SK-N-SH (cell line): ENCODE measurements at regions not wholly inside any gene's neighbourhood (a gene's known extent, or its start where the extent isn't known, plus 50 kb on each side); places are given as distances from the start of the nearest gene placed in this dataset.

Experiments
- CTCF ChIA-PET: fragments of 300-600, 350-600 bp; formaldehyde crosslinking; extraction: SDS; loops from one replicate; lab custom pipeline; 2021; lab: Yijun Ruan, JAX
- POLR2A ChIA-PET: fragments of 350-600 bp; sonication (Branson Sonifier 250); formaldehyde crosslinking; extraction: SDS; loops from one replicate; lab custom pipeline; 2020; ENCODE audit warnings: antibody characterized with exemption, inconsistent platforms; lab: Yijun Ruan, JAX
- DNase-seq: peaks from one replicate; pipeline ENCODE4 v3.0.0; 2012
- H2AFZ ChIP-seq: fragments of 200-600 bp; sonication (generic); 2 replicates; pipeline ENCODE4 v1.8.1; 2016; ENCODE audit warnings: antibody characterized with exemption, mild to moderate bottlenecking, low read depth
- H3F3A ChIP-seq: fragments of 200-600 bp; sonication (generic); replicated peaks from 2 replicates; pipeline ENCODE3; 2016; ENCODE audit warnings: antibody characterized with exemption, mild to moderate bottlenecking; ENCODE audit not compliant: insufficient read depth
- H3K27ac ChIP-seq, 2 experiments: fragments of 200-500 bp in 1 of 2; fragments of 200-600 bp in 1 of 2; sonication (Bioruptor generic) in 1 of 2; sonication (generic), shearing (Covaris generic) in 1 of 2; 2 replicates each; pipeline versions ENCODE4 v1.5.1 to v1.6.1; 2014 to 2016; ENCODE audit warnings: low read depth in 2 of 2, inconsistent platforms in 1 of 2, low read length in 1 of 2, mild to moderate bottlenecking in 1 of 2, mixed read lengths in 1 of 2
- H3K27me3 ChIP-seq: fragments of 200-600 bp; sonication (generic), shearing (Covaris generic); 2 replicates; pipeline ENCODE4 v1.6.1; 2016; ENCODE audit warnings: mixed run types; ENCODE audit not compliant: insufficient read depth
- H3K36me3 ChIP-seq, 2 experiments: fragments of 200-500 bp in 1 of 2; fragments of 200-600 bp in 1 of 2; sonication (Bioruptor generic) in 1 of 2; sonication (generic) in 1 of 2; replicated peaks in 1 of 2; 2 replicates each; pipeline versions ENCODE3 to v1.5.1; 2014 to 2016; ENCODE audit warnings: low read length in 1 of 2, mild to moderate bottlenecking in 1 of 2; ENCODE audit not compliant: insufficient read depth in 2 of 2, control insufficient read depth in 1 of 2
- H3K4me1 ChIP-seq, 2 experiments: fragments of 200-500 bp in 1 of 2; fragments of 200-600 bp in 1 of 2; sonication (Bioruptor generic) in 1 of 2; sonication (generic), shearing (Covaris generic) in 1 of 2; 2 replicates each; pipeline versions ENCODE4 v1.5.1 to v1.6.1; 2014 to 2016; ENCODE audit warnings: low read depth in 1 of 2, low read length in 1 of 2, mixed run types in 1 of 2; ENCODE audit not compliant: insufficient read depth in 2 of 2, control insufficient read depth in 1 of 2
- H3K4me2 ChIP-seq: fragments of 200-600 bp; sonication (generic), shearing (Covaris generic); 2 replicates; pipeline ENCODE4 v1.6.1; 2017; ENCODE audit warnings: mixed run types
- H3K4me3 ChIP-seq, 2 experiments: fragments of 200-500 bp in 1 of 2; fragments of 200-600 bp in 1 of 2; sonication (Bioruptor generic) in 1 of 2; sonication (generic), shearing (Covaris generic) in 1 of 2; 2 replicates each; pipeline versions ENCODE4 v1.5.1 to v1.8.1; 2014 to 2016; ENCODE audit warnings: low read depth in 2 of 2, inconsistent platforms in 1 of 2, low read length in 1 of 2, mild to moderate bottlenecking in 1 of 2, mixed read lengths in 1 of 2, moderate library complexity in 1 of 2
- H3K79me2 ChIP-seq: fragments of 200-600 bp; sonication (generic); 2 replicates; pipeline ENCODE4 v1.8.1; 2017; ENCODE audit warnings: mild to moderate bottlenecking; ENCODE audit not compliant: insufficient read depth
- H3K9ac ChIP-seq: fragments of 200-600 bp; sonication (generic); 2 replicates; pipeline ENCODE4 v1.6.1; 2017; ENCODE audit warnings: mixed run types
- H3K9me2 ChIP-seq: fragments of 200-600 bp; sonication (generic); 2 replicates; pipeline ENCODE4 v1.6.1; 2017; ENCODE audit warnings: mixed run types
- H3K9me3 ChIP-seq: fragments of 200-600 bp; sonication (generic); 2 replicates; pipeline ENCODE4 v1.6.1; 2017; ENCODE audit warnings: mixed run types, mild to moderate bottlenecking, moderate library complexity
- H4K20me1 ChIP-seq: fragments of 200-600 bp; sonication (generic); 2 replicates; pipeline ENCODE4 v1.6.1; 2017; ENCODE audit warnings: mild to moderate bottlenecking, mixed run types; ENCODE audit not compliant: insufficient read depth
- CHD2 ChIP-seq: fragments of 150-350 bp; IDR thresholded peaks from 2 replicates; pipeline ENCODE4 v1.6.1; 2018; ENCODE audit warnings: low read length; ENCODE audit not compliant: partially characterized antibody
- FOSL2 ChIP-seq: IDR thresholded peaks from 2 replicates; pipeline ENCODE4 v1.4.0; 2012; ENCODE audit warnings: low read depth, mild to moderate bottlenecking, moderate library complexity, borderline replicate concordance
- FOXM1 ChIP-seq: IDR thresholded peaks from 2 replicates; pipeline ENCODE4 v1.4.0; 2012; ENCODE audit warnings: low read depth, mild to moderate bottlenecking
- JUND ChIP-seq: IDR thresholded peaks from 2 replicates; pipeline ENCODE4 v1.4.0; 2012
- PBX3 ChIP-seq: IDR thresholded peaks from 2 replicates; pipeline ENCODE4; 2012
- RAD21 ChIP-seq: IDR thresholded peaks from 2 replicates; pipeline ENCODE4 v1.6.1; 2012; ENCODE audit warnings: mild to moderate bottlenecking, low read length
- RXRA ChIP-seq: IDR thresholded peaks from 2 replicates; pipeline ENCODE4 v1.4.0; 2012; ENCODE audit warnings: low read depth, mild to moderate bottlenecking, borderline replicate concordance
- SMC3 ChIP-seq: IDR thresholded peaks from 2 replicates; pipeline ENCODE4 v1.6.1; 2012; ENCODE audit warnings: low read depth, low read length, improper control_type of control experiment
- USF1 ChIP-seq: IDR thresholded peaks from 2 replicates; pipeline ENCODE4 v1.4.0; 2012; ENCODE audit warnings: low read depth, borderline replicate concordance
- USF2 ChIP-seq: fragments of 150-350 bp; IDR thresholded peaks from 2 replicates; pipeline ENCODE4 v1.6.1; 2017; ENCODE audit warnings: antibody characterized with exemption, low read length, low read depth, borderline replicate concordance
- WGBS: methylation state at CpG from one replicate; pipeline ENCODE4 v1.1.6; 2017; ENCODE audit warnings: low lambda C conversion rate; 5-methylcytosine and 5-hydroxymethylcytosine counted together
- TF ChIP-seq, protein P1 (sequence below): IDR thresholded peaks from 2 replicates; pipeline ENCODE4 v1.4.0; 2012; ENCODE audit warnings: low read depth, borderline replicate concordance
- TF ChIP-seq, protein P2 (sequence below): IDR thresholded peaks from 2 replicates; pipeline ENCODE4 v1.4.0; 2012; ENCODE audit warnings: low read depth

- Histone ChIP-seq H3F3A (no peaks in the 10 kb centered on the region), H4K20me1 (no peaks in the 10 kb centered on the region), H3K27ac (no peak overlapping the region), H3K4me1 (no peaks in the 10 kb centered on the region), H3K79me2 (no peaks in the 10 kb centered on the region), H3K9ac (no peak overlapping the region)
- 0% methylated on average over 1 of the region's 1 CpG for WGBS
- POLR2A ChIA-PET, result no interaction called here
- TF ChIP-seq RAD21, result no peak
- TF ChIP-seq RXRA, result no peak
- TF ChIP-seq CHD2, result no peak
- TF ChIP-seq JUND, result no peak
- TF ChIP-seq, protein P1, sequence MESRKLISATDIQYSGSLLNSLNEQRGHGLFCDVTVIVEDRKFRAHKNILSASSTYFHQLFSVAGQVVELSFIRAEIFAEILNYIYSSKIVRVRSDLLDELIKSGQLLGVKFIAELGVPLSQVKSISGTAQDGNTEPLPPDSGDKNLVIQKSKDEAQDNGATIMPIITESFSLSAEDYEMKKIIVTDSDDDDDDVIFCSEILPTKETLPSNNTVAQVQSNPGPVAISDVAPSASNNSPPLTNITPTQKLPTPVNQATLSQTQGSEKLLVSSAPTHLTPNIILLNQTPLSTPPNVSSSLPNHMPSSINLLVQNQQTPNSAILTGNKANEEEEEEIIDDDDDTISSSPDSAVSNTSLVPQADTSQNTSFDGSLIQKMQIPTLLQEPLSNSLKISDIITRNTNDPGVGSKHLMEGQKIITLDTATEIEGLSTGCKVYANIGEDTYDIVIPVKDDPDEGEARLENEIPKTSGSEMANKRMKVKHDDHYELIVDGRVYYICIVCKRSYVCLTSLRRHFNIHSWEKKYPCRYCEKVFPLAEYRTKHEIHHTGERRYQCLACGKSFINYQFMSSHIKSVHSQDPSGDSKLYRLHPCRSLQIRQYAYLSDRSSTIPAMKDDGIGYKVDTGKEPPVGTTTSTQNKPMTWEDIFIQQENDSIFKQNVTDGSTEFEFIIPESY, result no peak
- TF ChIP-seq FOSL2, result no peak
- TF ChIP-seq SMC3, result no peak
- TF ChIP-seq USF2, result no peak
- TF ChIP-seq, all 33 proteins: peak for 0
- Histone ChIP-seq H3K36me3 (no peaks in the 10 kb centered on the region), H3K9me3 (no peaks in the 10 kb centered on the region), H3K4me3 (no peak overlapping the region), H3K4me2 (no peak overlapping the region), H3K9me2 (no peaks in the 10 kb centered on the region), H2AFZ (no peak overlapping the region), H3K27me3 (no peaks in the 10 kb centered on the region)
- CTCF ChIA-PET, result no interaction called here
- DNase-seq, result no peak
These were observed 762.2 kb upstream of the PRR20A start for GRCh38 chr13:56378566-56378965.

- no peak overlapping the region for H2AFZ ChIP-seq
- TF ChIP-seq USF1 (no peak), PBX3 (no peak), FOXM1 (no peak), SMC3 (no peak), JUND (no peak)
- TF ChIP-seq, protein P2, sequence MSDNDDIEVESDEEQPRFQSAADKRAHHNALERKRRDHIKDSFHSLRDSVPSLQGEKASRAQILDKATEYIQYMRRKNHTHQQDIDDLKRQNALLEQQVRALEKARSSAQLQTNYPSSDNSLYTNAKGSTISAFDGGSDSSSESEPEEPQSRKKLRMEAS, result no peak
- no peak overlapping the region for H3K4me3 ChIP-seq
- H3K4me1 ChIP-seq, result no peaks in the 10 kb centered on the region
- no peak overlapping the region for H3K27ac ChIP-seq
- no peaks in the 10 kb centered on the region for H3F3A ChIP-seq
- 0% methylated on average over 1 of the region's 1 CpG for WGBS
- no peaks in the 10 kb centered on the region for H3K27me3 ChIP-seq
- no peak for DNase-seq
- no peaks in the 10 kb centered on the region for H4K20me1 ChIP-seq
- no peaks in the 10 kb centered on the region for H3K9me3 ChIP-seq
- no peak overlapping the region for H3K9ac ChIP-seq
- CTCF ChIA-PET, result no interaction called here
- H3K9me2 ChIP-seq, result no peaks in the 10 kb centered on the region
- no peaks in the 10 kb centered on the region for H3K79me2 ChIP-seq
- H3K4me2 ChIP-seq, result no peak overlapping the region
- H3K36me3 ChIP-seq, result no peaks in the 10 kb centered on the region
- POLR2A ChIA-PET, result no interaction called here
These were observed 747.2 kb upstream of the PRR20A start for GRCh38 chr13:56393549-56393948.
